D721Med (cell line): ENCODE measurements at regions not wholly inside any gene's neighbourhood (a gene's known extent, or its start where the extent isn't known, plus 50 kb on each side); places are given as distances from the start of the nearest gene placed in this dataset.

ENCODE experiments used
- DNase-seq: peaks from one replicate; pipeline ENCODE4 v3.0.0; 2011; ENCODE audit warnings: low spot score; ENCODE audit not compliant: insufficient read length
- FAIRE-seq: peaks from 2 replicates; lab custom pipeline; 2011; peaks lifted over from hg19 to GRCh38; lab: Jason Lieb, UNC
- CTCF ChIP-seq: IDR thresholded peaks from 2 replicates; pipeline ENCODE4 v1.5.1; 2012; ENCODE audit warnings: mild to moderate bottlenecking, control low read depth; ENCODE audit not compliant: insufficient read depth; ENCODE audit errors: missing control alignments

- no peak for DNase-seq
Measured at GRCh38 chrX:96619588-96619987, 65.1 kb upstream of the DIAPH2 start.

GRCh38 chrX:96621811-96622210 lies 62.8 kb upstream of the DIAPH2 start:
- DNase-seq, result no peak

More at GRCh38 chrX:96619588-96619987, 65.1 kb upstream of the DIAPH2 start:
- no peak for FAIRE-seq
- TF ChIP-seq CTCF, result no peak

More at GRCh38 chrX:96621811-96622210, 62.8 kb upstream of the DIAPH2 start:
- TF ChIP-seq CTCF, result no peak
- FAIRE-seq, result no peak
